ENCODE measurements at regions not wholly inside any gene's neighbourhood (a gene's known extent, or its start where the extent isn't known, plus 50 kb on each side); places are given as distances from the start of the nearest gene placed in this dataset.

DNA sequence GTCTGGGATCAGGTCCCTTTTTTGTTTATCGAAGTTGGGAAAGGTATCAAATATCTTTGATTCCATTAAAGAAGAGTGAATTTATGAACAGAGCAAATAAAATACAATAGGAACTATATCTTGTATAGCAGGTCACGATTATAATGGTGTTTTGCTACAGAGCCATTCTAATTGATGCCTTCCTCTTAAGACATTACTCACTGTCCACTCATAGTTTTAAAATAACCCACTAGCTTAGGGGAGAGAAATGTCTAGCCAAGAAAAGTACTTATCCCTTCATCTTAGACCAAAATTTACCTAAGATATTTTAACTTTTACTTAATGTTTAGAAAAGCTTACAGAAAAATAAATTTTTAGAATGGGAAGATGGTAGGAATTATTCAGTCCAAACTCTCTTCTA lies 112.0 kb upstream of the PABPC4L start:
- H3K4me3 Mint-ChIP-seq, result peak overlapping the region; percentile 26; the same call in 1 of the 2 replicates
- peak overlapping the region; percentile 63; the same call in 1 of the 2 replicates for H3K27ac Mint-ChIP-seq
- peaks cover 10% of the 10 kb centered on the region for H3K4me1 Mint-ChIP-seq (ENCODE audit: low read depth)
- H3K9me3 Mint-ChIP-seq, result peaks cover 4% of the 10 kb centered on the region; the same call in 1 of the 2 replicates
- no peaks in the 10 kb centered on the region for H3K27me3 Mint-ChIP-seq (ENCODE audit: insufficient read depth)
- TF ChIP-seq, protein P1, sequence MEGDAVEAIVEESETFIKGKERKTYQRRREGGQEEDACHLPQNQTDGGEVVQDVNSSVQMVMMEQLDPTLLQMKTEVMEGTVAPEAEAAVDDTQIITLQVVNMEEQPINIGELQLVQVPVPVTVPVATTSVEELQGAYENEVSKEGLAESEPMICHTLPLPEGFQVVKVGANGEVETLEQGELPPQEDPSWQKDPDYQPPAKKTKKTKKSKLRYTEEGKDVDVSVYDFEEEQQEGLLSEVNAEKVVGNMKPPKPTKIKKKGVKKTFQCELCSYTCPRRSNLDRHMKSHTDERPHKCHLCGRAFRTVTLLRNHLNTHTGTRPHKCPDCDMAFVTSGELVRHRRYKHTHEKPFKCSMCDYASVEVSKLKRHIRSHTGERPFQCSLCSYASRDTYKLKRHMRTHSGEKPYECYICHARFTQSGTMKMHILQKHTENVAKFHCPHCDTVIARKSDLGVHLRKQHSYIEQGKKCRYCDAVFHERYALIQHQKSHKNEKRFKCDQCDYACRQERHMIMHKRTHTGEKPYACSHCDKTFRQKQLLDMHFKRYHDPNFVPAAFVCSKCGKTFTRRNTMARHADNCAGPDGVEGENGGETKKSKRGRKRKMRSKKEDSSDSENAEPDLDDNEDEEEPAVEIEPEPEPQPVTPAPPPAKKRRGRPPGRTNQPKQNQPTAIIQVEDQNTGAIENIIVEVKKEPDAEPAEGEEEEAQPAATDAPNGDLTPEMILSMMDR (IDR thresholded peaks at IDR 0.05), result no peak
- no peaks in the 10 kb centered on the region; the same call in 1 of the 2 replicates for H3K36me3 Mint-ChIP-seq (ENCODE audit: low read depth)
- peak; percentile 67 for DNase-seq

DNA sequence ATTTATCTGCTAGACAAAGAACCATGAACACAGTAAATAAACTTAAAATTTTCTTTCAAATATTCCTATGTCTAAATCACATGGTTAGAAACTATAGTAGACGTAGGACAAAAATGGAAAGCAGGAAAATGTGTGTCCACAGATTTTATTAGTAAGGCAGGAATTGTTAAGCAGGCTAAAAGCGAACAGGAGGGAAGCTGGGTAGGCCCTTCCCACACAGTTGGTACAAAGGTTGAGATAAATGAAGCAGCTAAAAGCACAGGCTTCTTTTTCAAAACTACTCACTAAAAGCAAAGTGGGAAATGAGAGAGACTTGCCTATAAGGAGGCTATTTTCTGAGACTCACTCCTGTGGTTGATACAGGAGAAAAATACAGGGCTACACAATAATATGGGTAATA lies 108.1 kb upstream of the PABPC4L start:
- Mint-ChIP-seq H3K27me3 (ENCODE audit: insufficient read depth) (no peaks in the 10 kb centered on the region), H3K4me1 (ENCODE audit: low read depth) (peaks cover 10% of the 10 kb centered on the region), H3K9me3 (no peaks in the 10 kb centered on the region), H3K27ac (no peak overlapping the region), H3K4me3 (no peak overlapping the region), H3K36me3 (ENCODE audit: low read depth) (no peaks in the 10 kb centered on the region)
- no peak for DNase-seq
- TF ChIP-seq, protein P1 (IDR thresholded peaks at IDR 0.05), result no peak

DNA sequence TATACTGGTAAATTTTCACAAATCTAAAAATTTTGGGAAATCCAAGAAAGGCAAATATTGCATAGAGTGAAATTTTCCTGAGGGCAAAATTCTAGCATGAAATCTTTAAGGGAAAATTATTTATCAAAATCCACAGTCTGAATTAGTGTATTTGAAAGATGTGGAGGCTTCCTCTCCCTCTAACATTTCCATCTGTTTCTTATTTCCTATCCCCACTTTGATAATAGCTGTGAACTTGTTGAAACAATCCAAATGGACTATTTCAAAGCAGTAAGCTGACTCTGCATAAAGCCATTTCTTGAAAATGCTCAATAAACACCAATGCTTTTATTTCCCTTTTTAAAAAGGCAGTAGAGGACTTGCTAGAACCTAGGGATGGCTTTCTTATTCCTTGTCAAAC lies 107.3 kb upstream of the PABPC4L start:
- H3K4me3 Mint-ChIP-seq, result no peak overlapping the region
- no peak for DNase-seq
- H3K4me1 Mint-ChIP-seq (ENCODE audit: low read depth), result peaks cover 10% of the 10 kb centered on the region
- H3K36me3 Mint-ChIP-seq (ENCODE audit: low read depth), result no peaks in the 10 kb centered on the region
- TF ChIP-seq, protein P1 (IDR thresholded peaks at IDR 0.05), result no peak
- no peaks in the 10 kb centered on the region for H3K9me3 Mint-ChIP-seq
- H3K27me3 Mint-ChIP-seq (ENCODE audit: insufficient read depth), result no peaks in the 10 kb centered on the region
- no peak overlapping the region for H3K27ac Mint-ChIP-seq

DNA sequence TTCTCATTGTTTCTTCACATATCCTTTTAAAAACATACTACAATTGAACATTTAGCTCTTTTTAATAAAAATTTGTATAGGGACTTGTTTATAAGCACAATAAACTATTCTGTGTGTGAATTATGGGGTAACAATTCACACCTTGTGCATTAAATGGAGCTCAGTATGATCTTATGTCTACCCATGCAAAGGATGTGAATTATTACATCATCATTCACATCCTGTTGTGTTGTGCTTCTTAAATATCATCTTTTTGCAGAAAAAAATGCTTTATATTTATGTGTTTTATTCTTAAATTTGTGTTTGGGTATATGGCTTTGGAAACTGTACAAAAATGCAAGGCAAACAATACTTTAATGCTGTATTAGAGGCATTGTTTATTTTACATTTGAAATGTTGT lies 96.7 kb upstream of the PABPC4L start:
- Mint-ChIP-seq H3K27me3 (ENCODE audit: insufficient read depth) (no peaks in the 10 kb centered on the region), H3K36me3 (ENCODE audit: low read depth) (peaks cover 6% of the 10 kb centered on the region; the same call in 1 of the 2 replicates), H3K4me3 (no peak overlapping the region), H3K4me1 (ENCODE audit: low read depth) (no peaks in the 10 kb centered on the region), H3K27ac (no peak overlapping the region), H3K9me3 (peaks cover 14% of the 10 kb centered on the region)
- TF ChIP-seq, protein P1 (IDR thresholded peaks at IDR 0.05), result no peak
- no peak for DNase-seq

DNA sequence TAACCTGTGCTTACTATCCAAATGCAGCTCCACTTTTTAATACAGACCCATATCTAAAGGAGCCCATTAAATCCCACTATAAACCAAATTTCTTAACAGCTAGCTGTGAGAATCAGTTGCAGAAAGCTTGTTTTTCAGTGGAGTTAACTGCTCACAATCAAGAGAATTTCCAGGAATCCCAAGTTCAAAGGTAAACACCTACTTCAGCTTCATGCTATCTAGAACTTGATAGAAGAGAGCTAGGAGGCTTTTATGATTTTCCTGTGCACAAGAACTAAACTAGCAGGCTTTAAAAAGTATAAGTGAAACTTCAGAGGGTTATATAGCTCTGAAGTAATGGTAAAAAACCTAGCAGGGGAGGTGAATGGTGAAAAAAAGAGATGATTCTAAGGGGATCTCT lies 96.2 kb upstream of the PABPC4L start:
- no peak for DNase-seq
- Mint-ChIP-seq H3K9me3 (peaks cover 14% of the 10 kb centered on the region), H3K27me3 (ENCODE audit: insufficient read depth) (no peaks in the 10 kb centered on the region), H3K4me1 (ENCODE audit: low read depth) (no peaks in the 10 kb centered on the region), H3K36me3 (ENCODE audit: low read depth) (peaks cover 6% of the 10 kb centered on the region; the same call in 1 of the 2 replicates), H3K4me3 (no peak overlapping the region), H3K27ac (no peak overlapping the region)
- TF ChIP-seq, protein P1 (IDR thresholded peaks at IDR 0.05), result no peak

DNA sequence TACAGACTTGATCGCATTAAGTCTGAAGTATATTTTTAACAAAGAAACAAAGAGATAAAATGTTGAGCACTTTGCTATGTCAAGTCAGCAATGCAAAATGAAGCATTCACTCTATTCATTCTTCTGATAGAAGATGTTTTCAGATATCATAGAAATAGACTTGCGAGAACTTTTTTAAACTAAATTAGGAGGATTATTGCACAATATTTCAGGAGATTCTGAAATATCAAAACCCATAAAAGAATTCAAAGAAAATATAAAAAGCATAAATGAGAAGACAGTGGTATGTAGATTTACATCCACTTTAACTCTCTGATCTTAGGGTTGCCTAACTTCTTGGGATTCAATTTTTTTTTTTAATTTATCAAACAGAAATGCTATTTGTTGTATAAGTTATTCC lies 81.1 kb upstream of the PABPC4L start:
- H3K4me1 Mint-ChIP-seq (ENCODE audit: low read depth), result peaks cover 17% of the 10 kb centered on the region
- no peaks in the 10 kb centered on the region for H3K27me3 Mint-ChIP-seq (ENCODE audit: insufficient read depth)
- H3K9me3 Mint-ChIP-seq, result peaks cover under 1% of the 10 kb centered on the region; the same call in 1 of the 2 replicates
- no peaks in the 10 kb centered on the region; the same call in 1 of the 2 replicates for H3K36me3 Mint-ChIP-seq (ENCODE audit: low read depth)
- H3K27ac Mint-ChIP-seq, result no peak overlapping the region
- no peak overlapping the region for H3K4me3 Mint-ChIP-seq
- TF ChIP-seq, protein P1 (IDR thresholded peaks at IDR 0.05), result no peak
- DNase-seq, result no peak
